Activated T-helper 17 cell treated with anti-CD3 and anti-CD28 coated beads, Interleukin-2, amount 50 U/mL, for 72 hours (primary cell): ENCODE measurements at regions not wholly inside any gene's neighbourhood (a gene's known extent, or its start where the extent isn't known, plus 50 kb on each side); places are given as distances from the start of the nearest gene placed in this dataset.
A peak's percentile ranks its signal among the peaks of the same experiment; 100 is the strongest.

ENCODE experiments used
- ATAC-seq: fragments of 150-1000 bp; cut with Tn5 transposase; replicated peaks from 2 replicates; pipeline ENCODE4 v1.10.0; 2021; ENCODE audit warnings: mild to moderate bottlenecking, moderate library complexity
- H3K27ac Mint-ChIP-seq: one replicate; pipeline ENCODE4 v1.8.0; 2022; ENCODE audit warnings: mixed read lengths
- H3K27me3 Mint-ChIP-seq: one replicate; pipeline ENCODE4 v1.8.0; 2022; ENCODE audit warnings: mixed read lengths
- H3K36me3 Mint-ChIP-seq: one replicate; pipeline ENCODE4 v1.8.0; 2022; ENCODE audit warnings: low read depth, mild to moderate bottlenecking, mixed read lengths
- H3K4me1 Mint-ChIP-seq: one replicate; pipeline ENCODE4 v1.8.0; 2022; ENCODE audit warnings: mixed read lengths
- H3K4me3 Mint-ChIP-seq: one replicate; pipeline ENCODE4 v1.8.0; 2022; ENCODE audit warnings: mild to moderate bottlenecking, mixed read lengths
- H3K9me3 Mint-ChIP-seq: one replicate; pipeline ENCODE4 v1.8.0; 2022; ENCODE audit warnings: mixed read lengths

DNA sequence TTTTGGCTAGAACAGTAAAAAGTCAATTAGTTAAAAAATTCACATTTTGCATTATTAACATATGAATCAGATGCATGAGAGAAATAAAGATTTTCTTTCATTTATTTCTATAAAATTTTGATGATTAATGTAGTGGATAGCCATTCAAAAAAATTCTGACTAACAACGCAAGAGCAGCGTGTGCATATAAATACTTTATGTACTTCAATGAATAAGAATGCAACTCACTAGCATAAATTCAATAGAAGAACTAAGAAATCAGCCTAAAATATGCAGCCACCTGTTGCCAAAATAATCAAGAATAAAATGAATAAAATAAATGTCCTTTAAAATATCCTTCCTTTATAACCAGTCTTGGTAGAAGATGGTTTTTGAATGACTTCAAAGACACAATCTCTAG lies 471.9 kb downstream of the PDGFC start:
- no peak for ATAC-seq
- H3K4me1 Mint-ChIP-seq: no peaks in the 10 kb centered on the region
- H3K27ac Mint-ChIP-seq: no peak overlapping the region
- no peaks in the 10 kb centered on the region for H3K9me3 Mint-ChIP-seq
- no peak overlapping the region for H3K4me3 Mint-ChIP-seq
- H3K27me3 Mint-ChIP-seq: no peaks in the 10 kb centered on the region
- H3K36me3 Mint-ChIP-seq: no peaks in the 10 kb centered on the region

DNA sequence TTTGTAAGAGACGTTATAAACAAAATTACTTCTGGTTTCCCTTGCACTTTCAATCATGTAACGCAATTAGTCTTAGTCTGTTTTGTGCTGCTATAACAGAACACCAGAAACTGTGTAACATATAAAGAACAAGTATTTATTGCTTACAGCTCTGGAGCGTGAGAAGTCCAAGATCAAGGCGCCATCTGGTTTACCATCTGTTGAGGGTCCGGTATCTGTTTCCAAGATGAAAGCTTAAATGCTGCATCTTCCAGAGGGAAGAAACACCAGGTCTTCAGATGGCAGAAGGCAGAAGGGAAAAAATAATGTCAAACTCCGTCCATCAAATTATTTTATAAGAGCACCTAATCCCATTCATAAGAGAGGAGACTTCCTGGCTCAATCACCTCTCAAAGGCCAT lies 474.1 kb downstream of the PDGFC start:
- no peak overlapping the region for H3K27ac Mint-ChIP-seq
- H3K4me1 Mint-ChIP-seq: no peaks in the 10 kb centered on the region
- no peaks in the 10 kb centered on the region for H3K9me3 Mint-ChIP-seq
- H3K27me3 Mint-ChIP-seq: no peaks in the 10 kb centered on the region
- ATAC-seq: no peak
- H3K4me3 Mint-ChIP-seq: no peak overlapping the region
- H3K36me3 Mint-ChIP-seq: no peaks in the 10 kb centered on the region

DNA sequence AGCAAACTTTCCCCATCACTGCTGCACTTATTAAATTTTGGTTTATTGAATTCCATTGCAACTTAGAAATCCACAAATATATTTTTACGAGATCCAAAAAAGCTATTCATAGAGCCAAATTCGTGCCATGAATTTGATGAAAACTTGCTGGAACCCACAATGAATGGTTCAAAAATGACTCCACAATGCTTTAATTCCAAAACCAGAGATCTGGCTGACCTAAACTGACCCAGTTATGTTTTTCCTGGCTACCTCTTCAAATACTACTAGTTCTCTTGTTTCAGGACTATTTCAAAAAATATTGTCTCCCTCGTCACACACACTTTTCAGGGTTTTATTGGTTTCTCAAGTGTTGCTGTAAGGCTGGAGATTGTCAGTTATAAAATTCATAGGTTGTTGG lies 474.8 kb downstream of the PDGFC start:
- no peaks in the 10 kb centered on the region for H3K9me3 Mint-ChIP-seq
- no peaks in the 10 kb centered on the region for H3K4me1 Mint-ChIP-seq
- no peak overlapping the region for H3K27ac Mint-ChIP-seq
- no peak for ATAC-seq
- no peaks in the 10 kb centered on the region for H3K36me3 Mint-ChIP-seq
- H3K4me3 Mint-ChIP-seq: no peak overlapping the region
- H3K27me3 Mint-ChIP-seq: no peaks in the 10 kb centered on the region

DNA sequence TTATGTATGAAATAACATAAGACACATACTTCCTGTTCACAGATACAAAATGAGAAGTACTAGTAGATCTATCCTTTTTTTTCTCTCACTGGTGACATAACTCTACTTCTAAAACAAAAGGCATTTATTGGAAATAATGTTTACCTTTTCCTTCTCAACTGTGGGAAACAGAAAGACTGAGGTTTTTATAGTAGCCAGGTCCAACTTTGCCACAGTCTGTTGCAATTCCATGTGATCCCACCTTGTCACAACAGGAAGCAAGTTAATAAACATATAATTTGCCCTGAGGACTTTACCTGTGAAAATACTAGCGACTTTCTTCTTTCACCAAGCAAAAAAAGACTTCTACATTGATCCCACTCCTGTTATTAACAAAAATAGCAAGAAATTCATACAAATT lies 475.8 kb downstream of the PDGFC start:
- no peaks in the 10 kb centered on the region for H3K36me3 Mint-ChIP-seq

DNA sequence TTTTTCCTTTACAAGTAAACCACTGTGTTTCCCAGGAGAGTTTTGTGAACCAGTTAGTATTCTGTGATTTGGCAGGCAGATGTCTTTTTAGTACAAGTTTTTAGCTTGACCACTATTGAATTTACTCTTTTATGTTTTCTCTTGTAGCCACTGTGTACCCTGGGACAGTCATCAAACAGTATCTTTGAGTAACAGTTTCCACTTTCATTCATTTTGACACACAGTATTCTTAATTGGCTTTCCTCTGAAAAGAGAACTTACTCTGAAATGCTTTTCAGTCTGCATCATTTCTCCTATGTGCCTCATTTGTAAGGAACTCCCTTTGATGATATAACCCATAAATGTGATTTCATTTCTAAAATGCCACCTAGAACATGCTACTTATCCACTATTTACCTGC lies 476.5 kb downstream of the PDGFC start:
- ATAC-seq: no peak

More for the DNA sequence above, 475.8 kb downstream of the PDGFC start:
- H3K9me3 Mint-ChIP-seq: no peaks in the 10 kb centered on the region
- H3K27me3 Mint-ChIP-seq: no peaks in the 10 kb centered on the region
- ATAC-seq: no peak
- H3K4me3 Mint-ChIP-seq: no peak overlapping the region
- H3K27ac Mint-ChIP-seq: no peak overlapping the region
- no peaks in the 10 kb centered on the region for H3K4me1 Mint-ChIP-seq

DNA sequence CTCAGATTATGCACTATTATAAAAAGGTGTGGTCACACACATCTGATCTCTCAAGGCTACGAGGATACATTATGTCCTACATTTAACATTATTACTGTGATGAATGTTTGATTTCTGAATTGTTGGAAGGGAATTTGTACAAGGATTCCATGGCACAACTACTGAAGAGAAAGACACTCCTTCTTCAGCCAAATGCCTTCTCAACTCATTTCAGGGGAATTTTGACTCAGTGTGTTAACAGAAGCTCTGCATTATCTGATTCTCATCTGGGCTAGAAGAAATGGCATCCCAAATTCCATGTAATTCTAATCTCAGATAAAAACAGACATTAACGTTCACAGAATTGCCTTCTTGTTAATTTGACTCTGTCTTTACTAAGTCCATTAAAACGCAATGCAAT lies 477.7 kb downstream of the PDGFC start:
- Mint-ChIP-seq H3K27ac (no peak overlapping the region), H3K27me3 (no peaks in the 10 kb centered on the region), H3K9me3 (peaks cover 5% of the 10 kb centered on the region), H3K4me3 (no peak overlapping the region), H3K4me1 (no peaks in the 10 kb centered on the region), H3K36me3 (no peaks in the 10 kb centered on the region)
- ATAC-seq: no peak

More for the DNA sequence above, 476.5 kb downstream of the PDGFC start:
- no peaks in the 10 kb centered on the region for H3K27me3 Mint-ChIP-seq
- no peaks in the 10 kb centered on the region for H3K36me3 Mint-ChIP-seq
- H3K4me1 Mint-ChIP-seq: no peaks in the 10 kb centered on the region
- peaks cover 3% of the 10 kb centered on the region for H3K9me3 Mint-ChIP-seq
- no peak overlapping the region for H3K4me3 Mint-ChIP-seq
- no peak overlapping the region for H3K27ac Mint-ChIP-seq

DNA sequence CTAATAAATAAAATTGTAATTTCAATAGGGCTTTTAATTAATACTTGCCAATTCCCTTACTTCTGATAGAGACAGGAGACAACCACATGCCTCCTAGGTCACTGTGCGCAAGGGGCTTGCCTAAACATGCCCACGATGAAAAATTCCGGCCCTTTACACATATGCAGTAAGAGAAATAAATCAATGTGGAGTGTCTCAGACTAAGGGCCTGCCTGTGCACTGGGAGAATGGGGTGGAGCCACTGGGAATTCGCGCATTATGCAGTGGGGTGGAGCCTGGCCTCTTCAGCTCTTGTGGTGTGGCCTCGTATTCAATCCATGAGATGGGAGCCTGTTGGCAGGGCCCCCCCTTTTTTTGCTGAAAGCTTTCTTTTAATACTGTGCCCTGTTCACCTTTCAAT lies 484.5 kb downstream of the PDGFC start:
- ATAC-seq: no peak
- Mint-ChIP-seq H3K4me1 (no peaks in the 10 kb centered on the region), H3K36me3 (no peaks in the 10 kb centered on the region), H3K9me3 (peaks cover 16% of the 10 kb centered on the region), H3K27me3 (no peaks in the 10 kb centered on the region), H3K4me3 (no peak overlapping the region), H3K27ac (no peak overlapping the region)

DNA sequence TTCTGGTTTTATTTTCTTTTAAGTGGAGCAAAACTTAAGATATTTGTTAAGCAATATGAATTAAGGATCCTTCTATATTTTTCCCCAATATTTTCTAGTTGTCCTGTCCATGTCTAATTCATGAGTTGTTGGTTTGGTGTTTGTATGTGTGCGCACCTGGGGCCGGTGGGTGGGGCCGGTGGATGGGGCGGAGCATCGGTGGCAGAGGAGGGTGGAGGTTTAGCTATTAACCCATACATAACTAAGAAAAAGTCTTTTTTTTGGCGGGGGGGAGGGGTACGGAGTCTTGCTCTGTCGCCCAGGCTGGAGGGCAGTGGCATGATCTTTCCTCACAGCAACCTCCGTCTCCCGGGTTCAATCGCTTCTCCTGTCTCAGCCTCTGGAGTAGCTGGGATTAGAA lies 489.8 kb downstream of the PDGFC start:
- H3K27ac Mint-ChIP-seq: no peak overlapping the region
- ATAC-seq: no peak
- H3K4me1 Mint-ChIP-seq: no peaks in the 10 kb centered on the region
- no peaks in the 10 kb centered on the region for H3K27me3 Mint-ChIP-seq
- H3K9me3 Mint-ChIP-seq: peaks cover 4% of the 10 kb centered on the region
- no peaks in the 10 kb centered on the region for H3K36me3 Mint-ChIP-seq
- no peak overlapping the region for H3K4me3 Mint-ChIP-seq

DNA sequence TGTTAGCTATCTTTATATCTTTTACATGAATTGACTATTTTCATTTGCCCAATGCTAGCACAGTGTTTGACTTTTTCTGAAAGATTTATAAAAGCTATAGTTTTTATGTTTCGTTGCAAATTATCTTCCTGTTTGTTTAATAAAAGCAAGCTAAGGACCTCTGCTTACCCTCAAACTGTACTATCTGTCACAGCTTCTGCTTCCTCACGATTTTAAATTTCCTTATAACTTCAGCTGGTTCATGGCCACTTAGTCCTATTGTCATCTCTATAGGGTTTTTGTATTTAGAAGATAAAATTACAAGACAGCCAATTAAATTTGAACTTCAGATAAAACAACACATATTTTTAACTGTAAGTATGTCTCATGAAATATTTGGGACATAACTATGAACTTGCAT lies 494.0 kb downstream of the PDGFC start:
- no peaks in the 10 kb centered on the region for H3K4me1 Mint-ChIP-seq
- no peak for ATAC-seq
- no peak overlapping the region for H3K4me3 Mint-ChIP-seq
- peaks cover 7% of the 10 kb centered on the region for H3K9me3 Mint-ChIP-seq
- H3K36me3 Mint-ChIP-seq: no peaks in the 10 kb centered on the region
- H3K27ac Mint-ChIP-seq: no peak overlapping the region
- no peaks in the 10 kb centered on the region for H3K27me3 Mint-ChIP-seq

DNA sequence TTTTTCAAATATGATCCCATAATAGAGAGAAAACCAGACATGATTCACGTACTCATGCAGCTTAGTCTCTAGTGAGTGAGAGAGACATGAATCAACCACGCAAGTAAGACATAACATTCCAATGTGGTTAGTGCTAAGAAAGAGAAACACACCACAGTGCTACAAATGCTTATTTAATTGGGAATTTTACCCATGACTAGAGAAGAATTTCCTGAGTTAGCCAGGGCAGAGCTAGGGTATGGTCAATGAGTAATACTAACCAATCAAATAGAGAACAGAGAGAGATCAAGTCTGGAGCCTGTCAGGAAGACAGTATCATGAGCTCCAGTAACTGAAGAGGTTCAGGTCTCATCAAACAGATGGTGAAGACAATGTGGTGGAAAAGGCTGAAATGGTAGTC lies 495.2 kb downstream of the PDGFC start:
- Mint-ChIP-seq H3K27ac (no peak overlapping the region), H3K27me3 (no peaks in the 10 kb centered on the region), H3K9me3 (peaks cover 7% of the 10 kb centered on the region), H3K36me3 (no peaks in the 10 kb centered on the region), H3K4me1 (no peaks in the 10 kb centered on the region), H3K4me3 (no peak overlapping the region)
- ATAC-seq: no peak

DNA sequence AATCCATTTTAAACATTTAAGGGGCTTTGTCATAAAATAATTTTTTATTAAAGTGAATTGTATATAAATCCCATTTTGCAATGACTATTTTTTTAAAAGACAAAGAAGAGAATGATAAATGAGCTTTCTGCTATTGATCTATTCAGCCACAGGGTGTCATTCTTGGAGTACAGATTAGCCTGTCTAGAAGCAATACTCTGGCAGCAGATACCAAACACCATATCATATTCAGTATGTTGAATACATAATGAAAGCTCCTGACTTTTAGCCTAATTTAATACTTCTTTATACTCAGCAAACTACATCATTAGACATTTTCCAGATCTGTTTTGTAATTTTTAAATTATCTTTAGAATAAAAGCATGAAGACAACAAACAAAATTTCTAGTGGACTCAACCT lies 496.3 kb downstream of the PDGFC start:
- Mint-ChIP-seq H3K27ac (no peak overlapping the region), H3K36me3 (no peaks in the 10 kb centered on the region), H3K4me3 (no peak overlapping the region), H3K27me3 (no peaks in the 10 kb centered on the region), H3K9me3 (peaks cover 7% of the 10 kb centered on the region), H3K4me1 (no peaks in the 10 kb centered on the region)
- ATAC-seq: no peak

DNA sequence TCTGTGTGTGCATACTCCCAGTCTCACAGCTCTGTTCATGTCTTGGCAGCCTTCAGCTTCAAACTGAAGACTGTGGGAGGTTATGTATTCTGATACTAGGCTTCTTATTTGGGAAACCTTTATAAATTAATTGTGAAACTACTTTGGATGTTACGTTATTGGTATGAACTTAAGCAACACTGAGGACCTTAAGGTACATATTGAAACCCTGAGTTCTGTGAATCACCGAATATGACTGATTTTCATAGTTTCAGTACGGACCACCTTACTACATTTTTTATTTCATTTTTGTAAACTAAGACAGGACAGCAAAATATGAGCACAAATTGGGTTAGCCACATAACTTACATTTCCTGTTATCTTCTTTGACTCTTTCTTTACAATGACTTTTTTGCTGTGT lies 498.4 kb downstream of the PDGFC start:
- H3K27ac Mint-ChIP-seq: no peak overlapping the region
- H3K9me3 Mint-ChIP-seq: peaks cover 7% of the 10 kb centered on the region
- no peaks in the 10 kb centered on the region for H3K36me3 Mint-ChIP-seq
- peak; percentile 26 for ATAC-seq
- H3K4me3 Mint-ChIP-seq: no peak overlapping the region
- no peaks in the 10 kb centered on the region for H3K27me3 Mint-ChIP-seq
- H3K4me1 Mint-ChIP-seq: no peaks in the 10 kb centered on the region

DNA sequence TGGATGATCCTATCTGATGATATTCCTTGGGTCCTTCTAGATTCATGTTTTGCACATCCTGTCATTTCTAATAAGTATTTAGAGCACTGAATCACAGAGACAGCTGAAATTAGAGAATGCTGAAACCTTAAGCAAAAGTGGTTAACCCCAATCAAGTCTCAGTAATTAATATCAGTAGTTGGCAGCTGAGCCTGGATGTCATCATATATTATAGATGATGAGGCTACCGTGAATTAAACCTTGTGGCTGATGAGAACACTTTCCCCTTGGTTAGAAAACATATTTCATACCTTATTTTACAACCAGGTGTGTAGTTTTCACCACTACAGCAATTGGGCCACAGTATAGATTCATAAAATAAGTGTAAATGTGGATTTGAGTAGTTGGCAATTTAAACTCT lies 499.0 kb downstream of the PDGFC start:
- H3K9me3 Mint-ChIP-seq: peaks cover 7% of the 10 kb centered on the region
- H3K4me1 Mint-ChIP-seq: no peaks in the 10 kb centered on the region
- no peak overlapping the region for H3K27ac Mint-ChIP-seq
- no peak overlapping the region for H3K4me3 Mint-ChIP-seq
- H3K36me3 Mint-ChIP-seq: no peaks in the 10 kb centered on the region
- ATAC-seq: no peak
- H3K27me3 Mint-ChIP-seq: no peaks in the 10 kb centered on the region

DNA sequence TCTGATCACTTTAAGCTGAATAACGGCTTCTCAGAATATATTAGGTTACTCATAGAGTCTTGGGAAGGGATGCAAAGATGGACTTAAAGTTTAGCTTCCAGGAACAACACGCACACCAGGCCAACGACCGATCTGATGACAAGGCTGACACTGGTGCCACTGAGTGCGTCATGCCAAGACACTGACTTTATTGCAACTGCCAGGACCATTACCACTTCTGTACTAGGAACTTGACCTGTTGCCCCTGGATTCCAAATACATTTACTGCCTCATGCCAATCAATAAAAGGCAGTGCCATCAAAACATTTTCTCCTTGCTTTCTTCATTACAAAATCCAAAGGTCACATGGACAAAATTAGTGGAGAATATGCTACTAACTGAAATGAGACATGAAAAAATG lies 505.9 kb upstream of the CTSO start:
- Mint-ChIP-seq H3K9me3 (peaks cover 6% of the 10 kb centered on the region), H3K4me3 (no peak overlapping the region), H3K36me3 (no peaks in the 10 kb centered on the region), H3K27me3 (no peaks in the 10 kb centered on the region), H3K27ac (no peak overlapping the region), H3K4me1 (no peaks in the 10 kb centered on the region)
- ATAC-seq: no peak

DNA sequence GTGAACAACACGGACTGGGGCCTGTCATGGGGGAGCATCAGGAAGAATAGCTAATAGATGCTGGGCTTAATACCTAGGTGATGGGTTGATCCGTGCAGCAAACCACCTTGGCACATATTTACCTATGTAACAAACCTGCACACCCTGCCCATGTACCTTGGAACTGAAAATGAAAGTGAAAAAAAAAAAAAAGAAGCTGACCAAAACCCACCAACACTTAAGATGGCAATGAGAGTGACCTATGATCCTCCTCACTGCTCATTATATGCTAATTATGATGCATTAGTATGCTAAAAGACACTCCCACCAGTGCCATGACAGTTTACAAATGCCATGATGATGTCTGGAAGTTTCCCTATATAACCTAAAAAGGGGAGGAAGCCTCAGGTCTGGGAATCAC lies 503.2 kb upstream of the CTSO start:
- no peak overlapping the region for H3K4me3 Mint-ChIP-seq
- no peak overlapping the region for H3K27ac Mint-ChIP-seq
- H3K27me3 Mint-ChIP-seq: no peaks in the 10 kb centered on the region
- H3K4me1 Mint-ChIP-seq: no peaks in the 10 kb centered on the region
- no peaks in the 10 kb centered on the region for H3K36me3 Mint-ChIP-seq
- peaks cover 13% of the 10 kb centered on the region for H3K9me3 Mint-ChIP-seq
- ATAC-seq: no peak

DNA sequence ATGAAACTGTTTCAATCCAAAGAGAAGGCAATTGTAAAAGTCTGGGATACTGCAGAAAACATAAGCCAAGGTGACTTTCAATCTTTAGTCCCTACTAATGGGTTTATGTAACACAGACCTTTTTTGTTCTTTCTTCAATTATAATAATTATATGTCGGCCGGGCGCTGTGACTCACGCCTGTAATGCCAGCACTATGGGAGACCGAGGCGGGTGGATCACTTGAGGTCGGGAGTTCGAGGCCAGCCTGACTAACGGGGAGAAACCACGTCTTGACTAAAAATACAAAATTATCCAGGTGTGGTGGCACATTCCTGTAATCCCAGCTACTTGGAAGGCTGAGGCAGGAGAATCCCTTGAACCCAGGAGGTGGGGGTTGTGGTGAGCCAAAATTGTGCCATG lies 489.8 kb upstream of the CTSO start:
- Mint-ChIP-seq H3K36me3 (no peaks in the 10 kb centered on the region), H3K4me3 (no peak overlapping the region), H3K27ac (no peak overlapping the region), H3K9me3 (no peaks in the 10 kb centered on the region), H3K4me1 (no peaks in the 10 kb centered on the region), H3K27me3 (no peaks in the 10 kb centered on the region)
- no peak for ATAC-seq
